ENCODE measurements at regions not wholly inside any gene's neighbourhood (a gene's known extent, or its start where the extent isn't known, plus 50 kb on each side); places are given as distances from the start of the nearest gene placed in this dataset.

DNA sequence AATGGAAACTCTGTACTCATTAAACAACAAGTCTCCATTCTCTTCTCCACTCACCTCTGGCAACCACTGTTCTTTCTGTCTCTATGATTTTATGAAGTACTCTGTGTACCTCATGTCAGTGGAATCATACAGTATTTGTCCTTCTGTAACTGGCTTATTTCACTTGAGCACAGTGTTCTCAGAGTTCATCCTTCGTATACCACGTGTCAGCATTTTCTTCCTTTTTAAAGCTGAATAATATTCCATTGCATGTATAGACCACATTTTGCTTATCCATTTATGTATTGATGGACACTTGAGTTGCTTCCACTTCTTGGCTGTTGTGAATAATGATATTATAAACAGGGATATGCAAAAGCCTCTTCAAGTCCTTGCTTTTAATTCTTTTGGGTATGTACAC is 333.0 kb upstream of the ZNF32 start:
- H3K4me3 ChIP-seq (ENCODE audit: low read length) = no peak overlapping the region
- no peak for DNase-seq (ENCODE audit: low read depth)
- TF ChIP-seq, protein P1, sequence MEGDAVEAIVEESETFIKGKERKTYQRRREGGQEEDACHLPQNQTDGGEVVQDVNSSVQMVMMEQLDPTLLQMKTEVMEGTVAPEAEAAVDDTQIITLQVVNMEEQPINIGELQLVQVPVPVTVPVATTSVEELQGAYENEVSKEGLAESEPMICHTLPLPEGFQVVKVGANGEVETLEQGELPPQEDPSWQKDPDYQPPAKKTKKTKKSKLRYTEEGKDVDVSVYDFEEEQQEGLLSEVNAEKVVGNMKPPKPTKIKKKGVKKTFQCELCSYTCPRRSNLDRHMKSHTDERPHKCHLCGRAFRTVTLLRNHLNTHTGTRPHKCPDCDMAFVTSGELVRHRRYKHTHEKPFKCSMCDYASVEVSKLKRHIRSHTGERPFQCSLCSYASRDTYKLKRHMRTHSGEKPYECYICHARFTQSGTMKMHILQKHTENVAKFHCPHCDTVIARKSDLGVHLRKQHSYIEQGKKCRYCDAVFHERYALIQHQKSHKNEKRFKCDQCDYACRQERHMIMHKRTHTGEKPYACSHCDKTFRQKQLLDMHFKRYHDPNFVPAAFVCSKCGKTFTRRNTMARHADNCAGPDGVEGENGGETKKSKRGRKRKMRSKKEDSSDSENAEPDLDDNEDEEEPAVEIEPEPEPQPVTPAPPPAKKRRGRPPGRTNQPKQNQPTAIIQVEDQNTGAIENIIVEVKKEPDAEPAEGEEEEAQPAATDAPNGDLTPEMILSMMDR (conservative IDR thresholded peaks at IDR 0.05; ENCODE audit: low read depth, low read length) = no peak

DNA sequence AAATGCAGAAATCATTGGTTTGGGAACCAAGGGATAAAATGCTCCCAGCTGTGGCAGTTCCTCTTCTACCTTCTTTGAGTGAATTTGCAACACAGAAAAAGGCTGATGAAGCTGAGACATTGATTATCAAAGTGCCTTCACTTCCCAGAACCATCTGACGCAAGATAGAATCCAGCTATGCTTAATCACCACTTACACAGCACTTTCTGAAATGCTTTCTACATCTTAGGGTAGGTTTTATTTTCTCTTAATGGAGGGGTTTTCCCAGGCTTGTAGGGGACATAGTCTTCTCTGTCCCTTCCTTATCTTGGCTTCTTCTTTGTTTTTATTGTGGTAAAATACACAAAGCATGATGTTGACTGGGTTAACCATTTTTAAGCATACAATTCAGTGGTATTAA is 332.6 kb upstream of the ZNF32 start:
- no peak overlapping the region for H3K4me3 ChIP-seq (ENCODE audit: low read length)
- DNase-seq (ENCODE audit: low read depth) = no peak
- TF ChIP-seq, protein P1 (conservative IDR thresholded peaks at IDR 0.05; ENCODE audit: low read depth, low read length) = no peak

DNA sequence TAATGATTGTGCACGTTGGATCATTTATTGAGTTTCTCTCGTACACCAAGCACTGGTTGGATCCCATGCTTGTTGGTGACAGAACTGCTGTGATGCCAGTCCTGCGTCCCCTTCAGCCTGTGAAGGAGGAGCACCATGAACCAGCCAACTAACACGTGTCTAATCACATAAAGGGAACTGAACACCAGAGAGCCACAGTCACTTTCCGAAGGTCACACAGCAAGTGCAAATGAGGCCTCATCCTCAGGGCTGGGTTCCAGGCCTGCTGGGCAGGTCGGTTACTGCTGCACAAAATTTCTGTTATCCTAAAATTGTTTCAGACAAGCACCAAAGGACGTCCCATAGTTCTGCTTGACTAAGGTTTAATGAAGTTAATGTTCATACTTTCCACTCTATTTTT is 332.0 kb upstream of the ZNF32 start:
- TF ChIP-seq, protein P1 (conservative IDR thresholded peaks at IDR 0.05; ENCODE audit: low read depth, low read length) = no peak
- DNase-seq (ENCODE audit: low read depth) = no peak

DNA sequence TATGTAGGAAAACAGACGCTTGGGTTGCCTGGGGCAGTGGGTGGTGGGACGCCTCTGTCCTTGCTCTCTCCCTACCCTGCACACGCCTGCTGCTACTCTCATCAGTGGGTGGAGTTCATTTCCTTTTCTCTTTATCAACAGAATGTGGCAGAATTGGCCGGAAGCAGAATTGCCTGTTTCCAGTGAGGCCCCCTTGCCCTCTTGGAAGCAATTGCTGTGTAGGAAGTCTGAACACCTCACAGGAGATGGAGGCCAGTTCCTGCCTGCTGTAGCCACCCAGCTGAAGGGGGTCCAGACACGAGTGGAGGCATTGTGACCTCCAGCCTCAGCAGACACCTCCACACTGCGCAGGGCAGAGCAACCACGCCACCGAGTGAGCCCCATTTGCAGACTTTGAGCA is 331.6 kb upstream of the ZNF32 start:
- DNase-seq (ENCODE audit: low read depth) = no peak
- TF ChIP-seq, protein P1 (conservative IDR thresholded peaks at IDR 0.05; ENCODE audit: low read depth, low read length) = no peak
- no peak overlapping the region for H3K4me3 ChIP-seq (ENCODE audit: low read length)

More for the DNA sequence above, 332.0 kb upstream of the ZNF32 start:
- H3K4me3 ChIP-seq (ENCODE audit: low read length) = no peak overlapping the region

DNA sequence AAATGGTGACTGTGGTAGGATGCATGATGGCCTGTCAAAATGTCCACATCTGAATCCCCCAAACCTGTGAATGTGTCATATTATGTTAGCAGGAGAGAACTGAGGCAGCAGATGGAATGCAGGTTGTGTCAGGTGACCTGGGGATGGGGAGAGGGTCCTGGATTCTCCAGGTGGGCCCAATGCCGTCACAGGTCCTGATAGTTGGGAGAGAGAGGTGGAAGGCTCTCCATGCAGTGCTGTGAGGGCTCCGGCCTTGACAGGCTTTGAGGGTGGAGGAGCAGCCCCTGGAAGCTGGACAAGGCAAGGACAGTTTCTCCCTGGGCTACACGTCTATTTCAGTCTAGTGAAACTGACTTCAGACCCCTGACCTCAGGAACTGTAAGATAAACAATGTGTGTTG is 330.9 kb upstream of the ZNF32 start:
- no peak overlapping the region for H3K4me3 ChIP-seq (ENCODE audit: low read length)
- DNase-seq (ENCODE audit: low read depth) = no peak
- TF ChIP-seq, protein P1 (conservative IDR thresholded peaks at IDR 0.05; ENCODE audit: low read depth, low read length) = no peak

DNA sequence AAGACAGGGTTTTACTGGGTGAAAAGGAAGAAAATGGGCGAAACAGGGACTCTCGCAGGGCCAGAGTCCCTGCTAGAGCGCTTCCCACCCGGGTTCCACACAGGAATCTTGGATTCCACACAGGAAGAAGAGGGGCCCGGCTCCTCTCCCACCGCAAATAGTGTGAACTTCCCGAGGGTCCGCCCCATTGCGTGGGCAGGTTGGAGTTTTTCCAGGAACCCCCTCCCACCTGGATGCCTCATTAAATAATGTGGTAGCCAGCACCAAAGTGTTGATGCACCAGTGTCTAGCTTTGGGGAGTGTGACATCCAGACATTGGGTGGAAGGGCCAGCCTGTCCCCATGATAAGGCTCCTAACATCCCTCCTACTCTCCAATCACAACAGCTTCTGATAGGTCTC is 330.3 kb upstream of the ZNF32 start:
- TF ChIP-seq, protein P1 (conservative IDR thresholded peaks at IDR 0.05; ENCODE audit: low read depth, low read length) = no peak
- H3K4me3 ChIP-seq (ENCODE audit: low read length) = no peak overlapping the region
- DNase-seq (ENCODE audit: low read depth) = no peak

DNA sequence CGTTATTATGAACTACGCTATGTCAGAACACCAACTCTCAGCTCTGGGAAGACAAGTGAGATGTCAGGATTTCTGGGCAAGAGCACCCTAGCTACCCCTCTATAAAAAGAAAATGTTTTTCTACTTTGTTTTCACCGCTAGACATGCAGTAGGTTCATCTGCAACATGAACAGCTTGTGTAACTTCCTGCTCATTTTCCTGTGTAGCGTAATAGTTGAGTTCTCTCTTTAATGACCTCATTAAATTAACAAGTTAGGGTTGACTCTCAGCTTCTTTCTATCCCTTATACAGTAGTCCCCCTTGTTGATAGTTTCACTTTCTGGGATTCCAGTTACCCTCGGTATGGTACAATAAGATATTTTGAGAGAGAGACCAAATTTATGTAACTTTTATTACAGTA is 329.4 kb upstream of the ZNF32 start:
- H3K4me3 ChIP-seq (ENCODE audit: low read length) = no peak overlapping the region
- TF ChIP-seq, protein P1 (conservative IDR thresholded peaks at IDR 0.05; ENCODE audit: low read depth, low read length) = no peak
- DNase-seq (ENCODE audit: low read depth) = no peak
